C4-2B (cell line): ENCODE measurements at regions not wholly inside any gene's neighbourhood (a gene's known extent, or its start where the extent isn't known, plus 50 kb on each side); places are given as distances from the start of the nearest gene placed in this dataset.

Experiments
- ZFX ChIP-seq: fragments of 450-650 bp; IDR thresholded peaks from 2 replicates; pipeline ENCODE4 v1.6.1; 2017
- TF ChIP-seq, protein P1 (sequence below): fragments of 450-650 bp; conservative IDR thresholded peaks from 2 replicates; pipeline ENCODE4 v1.5.1; 2017; ENCODE audit warnings: mild to moderate bottlenecking

DNA sequence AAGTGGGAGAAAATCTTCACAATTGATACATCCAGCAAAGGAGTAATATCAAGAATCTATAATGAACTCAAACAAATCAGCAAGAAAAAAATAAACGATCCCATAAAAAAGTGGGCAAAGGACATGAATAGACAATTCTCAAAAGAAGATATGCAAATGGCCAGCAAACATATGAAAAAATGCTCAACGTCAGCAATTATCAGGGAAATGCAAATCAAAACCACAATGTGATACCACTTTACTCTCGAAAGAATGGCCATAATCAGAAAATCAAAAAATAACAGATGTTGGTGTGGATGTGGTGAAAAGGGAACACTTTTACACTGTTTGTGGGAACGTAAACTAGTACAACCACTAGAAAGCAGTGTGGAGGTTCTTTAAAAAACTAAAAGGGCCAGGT, 114.3 kb upstream of the CCSER1 start:
- TF ChIP-seq, protein P1, sequence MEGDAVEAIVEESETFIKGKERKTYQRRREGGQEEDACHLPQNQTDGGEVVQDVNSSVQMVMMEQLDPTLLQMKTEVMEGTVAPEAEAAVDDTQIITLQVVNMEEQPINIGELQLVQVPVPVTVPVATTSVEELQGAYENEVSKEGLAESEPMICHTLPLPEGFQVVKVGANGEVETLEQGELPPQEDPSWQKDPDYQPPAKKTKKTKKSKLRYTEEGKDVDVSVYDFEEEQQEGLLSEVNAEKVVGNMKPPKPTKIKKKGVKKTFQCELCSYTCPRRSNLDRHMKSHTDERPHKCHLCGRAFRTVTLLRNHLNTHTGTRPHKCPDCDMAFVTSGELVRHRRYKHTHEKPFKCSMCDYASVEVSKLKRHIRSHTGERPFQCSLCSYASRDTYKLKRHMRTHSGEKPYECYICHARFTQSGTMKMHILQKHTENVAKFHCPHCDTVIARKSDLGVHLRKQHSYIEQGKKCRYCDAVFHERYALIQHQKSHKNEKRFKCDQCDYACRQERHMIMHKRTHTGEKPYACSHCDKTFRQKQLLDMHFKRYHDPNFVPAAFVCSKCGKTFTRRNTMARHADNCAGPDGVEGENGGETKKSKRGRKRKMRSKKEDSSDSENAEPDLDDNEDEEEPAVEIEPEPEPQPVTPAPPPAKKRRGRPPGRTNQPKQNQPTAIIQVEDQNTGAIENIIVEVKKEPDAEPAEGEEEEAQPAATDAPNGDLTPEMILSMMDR: no peak
- TF ChIP-seq ZFX: no peak
